Stimulated activated CD4-positive, alpha-beta T cell treated with anti-CD3 and anti-CD28 coated beads, Interleukin-2, amount 100 ng/mL, for 24 hours (primary cell): ENCODE measurements at regions not wholly inside any gene's neighbourhood (a gene's known extent, or its start where the extent isn't known, plus 50 kb on each side); places are given as distances from the start of the nearest gene placed in this dataset.

Source experiments
- DNase-seq, 2 donors: peaks; one replicate each; pipeline ENCODE4 v3.0.0-alpha.2; 2020

DNA sequence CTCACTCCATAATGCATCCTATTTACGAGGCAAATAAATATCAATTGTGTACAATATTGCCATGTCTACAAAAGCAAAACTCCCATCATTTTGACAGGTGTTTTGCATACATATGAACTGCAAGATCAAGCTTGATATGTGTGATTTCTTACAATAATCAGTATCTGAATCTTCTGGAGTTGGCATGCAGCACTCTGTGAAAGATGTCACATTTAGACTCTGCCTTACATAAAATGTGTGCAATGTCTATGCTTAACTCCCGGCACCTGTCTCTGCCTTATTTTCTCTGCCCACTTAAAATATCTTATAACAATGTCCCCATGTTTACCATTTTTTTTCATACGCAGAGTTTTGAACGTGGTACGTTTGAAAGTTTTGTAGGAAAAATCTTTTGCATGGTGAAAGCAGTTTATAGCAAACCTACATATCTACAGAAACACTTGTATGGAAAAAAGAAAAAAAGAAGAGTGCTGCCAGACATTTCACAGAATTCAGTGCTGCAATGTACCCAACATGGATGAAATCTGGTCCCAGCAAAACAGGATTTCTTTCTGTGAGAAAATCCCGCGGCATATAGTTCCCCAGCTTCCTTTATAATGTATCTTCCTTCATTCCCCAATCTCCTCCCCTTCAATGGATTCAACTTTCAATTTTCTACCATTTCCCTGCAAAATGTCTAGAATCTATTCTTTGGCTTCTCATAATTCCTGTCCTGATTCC is 114.1 kb upstream of the NRP1 start:
- no peak for DNase-seq

DNA sequence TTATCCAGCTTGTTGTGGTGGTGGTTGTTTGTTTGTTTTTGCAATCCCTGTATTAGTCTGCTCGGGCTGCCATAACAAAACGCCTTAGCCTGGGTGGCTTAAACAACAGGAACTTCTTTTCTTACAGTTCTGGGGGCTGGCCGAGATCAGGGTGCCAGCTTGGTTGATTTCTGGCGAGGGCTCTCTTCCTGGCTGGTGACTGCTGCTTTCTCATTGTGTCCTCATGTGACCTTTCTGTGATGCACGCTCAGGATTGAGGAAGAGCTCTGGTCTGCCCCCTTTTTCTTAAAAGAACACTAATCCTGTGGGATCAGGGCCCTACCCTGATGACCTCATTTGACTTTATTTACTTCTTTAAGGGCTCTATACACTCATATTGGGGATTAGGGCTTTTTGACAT is 107.1 kb upstream of the NRP1 start:
- DNase-seq: no peak

DNA sequence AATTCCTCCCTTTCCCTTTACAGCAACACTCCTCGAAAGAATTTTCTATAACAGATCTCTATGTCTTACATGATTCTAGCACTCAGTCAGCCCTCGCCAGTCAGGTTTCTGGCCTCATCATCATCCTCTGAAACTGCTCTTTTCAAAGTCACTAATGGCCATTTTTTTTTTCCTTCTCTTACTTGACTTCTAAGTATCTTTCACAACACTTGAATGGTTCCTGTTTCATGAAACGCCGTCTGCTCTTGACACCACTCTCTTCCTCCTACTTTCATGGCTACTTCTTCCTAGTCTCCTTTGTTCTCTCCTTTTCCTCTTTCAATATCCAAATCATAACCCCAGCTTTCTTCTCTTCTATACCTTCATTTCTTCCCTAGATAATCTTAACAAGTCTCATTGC is 100.5 kb upstream of the NRP1 start:
- DNase-seq: no peak

DNA sequence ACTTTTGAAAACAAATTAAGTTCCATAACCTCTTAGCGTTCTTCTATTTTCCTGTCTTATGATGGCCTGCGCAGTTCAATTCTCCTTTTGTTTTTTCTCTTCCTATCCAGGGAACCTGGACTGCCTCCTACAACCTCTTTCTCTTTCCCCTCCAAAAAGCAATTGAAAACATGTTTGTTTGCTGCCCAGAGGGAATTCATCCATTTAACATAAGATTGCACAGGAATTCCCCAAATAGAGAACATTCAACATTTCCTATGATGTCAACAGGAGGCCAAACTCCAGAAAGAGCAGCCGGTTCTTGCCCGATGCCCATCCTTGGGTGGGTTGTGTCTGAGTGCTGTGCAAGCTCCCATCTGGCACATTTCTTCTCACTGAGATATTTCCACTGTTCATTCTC is 94.2 kb upstream of the NRP1 start:
- no peak for DNase-seq

DNA sequence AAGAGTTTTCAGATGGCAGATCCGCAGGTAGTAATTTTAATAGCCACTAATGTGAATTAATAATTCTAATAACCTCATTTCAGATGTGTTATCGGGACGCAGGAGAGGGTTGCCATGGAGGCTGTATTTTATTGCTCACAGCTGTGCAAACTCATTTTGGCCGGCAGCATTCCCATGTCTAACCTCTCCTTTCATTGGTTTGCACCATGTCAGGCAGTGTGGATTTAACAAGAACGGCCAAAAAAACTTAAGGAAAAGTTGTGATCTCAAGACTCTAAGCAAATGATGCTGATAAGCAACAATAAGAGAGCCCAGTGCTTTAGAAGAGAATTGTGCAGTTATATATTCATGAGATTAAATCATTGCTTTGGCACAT is 88.7 kb upstream of the NRP1 start:
- DNase-seq: no peak

DNA sequence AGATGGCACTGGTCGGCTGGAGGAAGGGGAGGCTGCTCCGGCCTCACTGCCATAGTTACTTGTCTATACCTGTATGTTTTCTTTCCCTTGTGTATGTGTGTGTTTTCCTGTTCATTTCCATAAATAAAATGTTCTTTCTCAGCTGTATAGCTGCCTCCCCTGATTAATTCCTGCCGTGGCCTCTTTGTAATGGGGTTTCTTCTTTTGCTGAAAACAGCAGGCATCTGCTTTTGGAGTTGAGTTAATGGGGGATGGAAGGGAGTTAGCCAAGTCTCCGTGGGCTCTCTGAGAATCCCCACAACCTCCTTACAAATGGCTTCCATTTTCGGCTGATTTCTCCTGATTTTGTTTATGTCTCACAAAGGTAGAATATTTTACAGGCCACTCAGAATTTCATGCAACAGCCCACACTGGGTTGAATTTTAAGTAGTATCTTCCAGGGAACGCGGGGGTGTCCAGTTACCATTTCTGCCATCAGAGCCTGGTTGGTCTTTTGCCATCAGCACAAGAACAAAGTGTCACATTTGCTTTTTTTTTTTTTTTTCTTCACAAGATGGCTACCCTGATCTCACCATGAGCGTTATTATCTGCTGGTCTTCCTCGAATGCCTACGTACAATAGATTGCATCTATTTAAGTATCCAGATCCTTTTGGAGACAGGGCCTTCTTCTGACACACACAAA is 88.1 kb upstream of the NRP1 start:
- no peak for DNase-seq

DNA sequence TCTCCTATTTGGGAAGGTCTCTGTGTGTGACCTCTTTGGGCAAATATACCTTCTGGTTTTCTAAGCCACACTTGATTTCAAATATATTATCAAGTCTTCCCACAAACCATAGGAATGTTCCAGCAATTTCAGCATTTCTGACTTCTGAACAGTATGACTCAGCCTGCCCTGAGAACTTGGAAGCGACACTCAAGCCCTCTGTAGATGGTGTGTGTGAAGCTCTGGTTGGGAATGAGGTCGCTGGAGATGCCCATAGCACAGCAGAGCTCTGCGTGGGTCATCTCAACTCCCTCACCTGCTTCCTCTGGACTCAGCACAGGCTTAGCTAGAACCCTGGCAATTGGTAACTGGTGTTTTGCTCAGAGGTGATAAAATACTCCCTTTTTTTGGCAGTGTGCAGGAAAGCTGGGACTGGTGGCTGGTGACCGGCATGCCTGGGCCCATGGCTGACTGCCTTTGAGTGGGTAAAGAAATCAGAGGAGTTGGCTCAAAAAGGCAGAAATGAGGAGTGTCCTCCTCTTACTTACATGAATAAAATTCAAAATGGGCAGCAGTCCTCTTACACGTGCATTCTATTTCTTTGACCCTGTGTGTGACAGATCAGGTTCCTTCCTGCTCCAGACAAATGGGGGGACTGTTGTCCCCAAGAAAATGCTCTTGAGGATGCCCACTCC is 87.5 kb upstream of the NRP1 start:
- no peak for DNase-seq

DNA sequence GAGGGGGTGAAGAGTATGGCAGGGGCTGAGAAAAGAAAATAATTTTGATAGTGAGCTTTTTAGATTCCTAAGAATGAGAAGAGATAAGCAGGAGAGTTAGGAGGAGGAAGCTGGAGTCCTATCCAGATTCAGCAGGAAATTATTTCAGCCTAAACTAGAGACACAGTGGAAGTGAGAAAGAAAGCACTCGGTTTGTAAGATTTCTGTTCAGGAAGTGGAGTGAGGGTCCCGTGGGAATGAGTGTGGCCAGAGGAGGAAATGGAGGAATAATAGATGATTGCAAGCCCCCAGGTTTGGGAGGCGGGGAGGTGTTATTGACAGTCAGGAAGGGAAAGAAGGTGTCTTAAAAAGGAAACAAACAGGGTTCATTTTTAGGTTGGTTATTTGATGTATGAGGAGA is 84.8 kb upstream of the NRP1 start:
- DNase-seq: no peak

DNA sequence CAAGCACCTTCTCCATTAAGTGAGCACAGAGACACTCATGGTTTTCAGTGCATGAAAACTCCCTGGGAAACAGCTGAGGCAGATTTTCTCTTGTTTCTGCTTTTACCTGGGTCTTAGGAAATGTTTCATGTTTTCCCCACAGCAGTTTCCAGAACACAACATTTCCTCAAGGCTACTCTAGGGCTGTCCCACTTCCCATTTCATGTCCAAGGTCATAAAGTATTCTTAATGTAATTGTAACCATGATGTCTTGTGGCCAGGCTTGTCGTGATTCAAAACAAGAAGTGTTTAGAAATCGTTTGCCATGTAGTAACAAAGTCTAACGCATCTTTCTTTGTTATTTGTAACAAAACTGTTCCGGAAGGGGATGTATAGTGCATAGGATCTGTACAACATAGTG is 83.8 kb upstream of the NRP1 start:
- no peak for DNase-seq

DNA sequence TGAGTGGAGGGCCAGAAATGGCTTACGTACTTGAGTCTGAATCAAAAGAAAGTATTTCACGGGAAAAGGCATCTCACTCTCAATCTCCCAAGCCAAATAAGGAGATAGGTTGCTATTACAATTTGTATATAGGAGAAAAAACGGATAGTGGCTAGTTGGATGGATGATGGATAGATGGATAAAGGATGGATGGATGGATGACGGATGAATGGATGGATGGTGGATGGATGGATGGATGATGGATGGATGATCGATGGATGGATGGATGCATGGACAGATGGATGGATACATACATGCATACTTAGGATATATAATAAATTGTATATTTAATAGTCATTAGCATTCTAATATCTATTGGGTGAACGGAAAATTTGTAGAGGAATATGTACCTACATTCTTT is 82.2 kb upstream of the NRP1 start:
- DNase-seq: no peak

DNA sequence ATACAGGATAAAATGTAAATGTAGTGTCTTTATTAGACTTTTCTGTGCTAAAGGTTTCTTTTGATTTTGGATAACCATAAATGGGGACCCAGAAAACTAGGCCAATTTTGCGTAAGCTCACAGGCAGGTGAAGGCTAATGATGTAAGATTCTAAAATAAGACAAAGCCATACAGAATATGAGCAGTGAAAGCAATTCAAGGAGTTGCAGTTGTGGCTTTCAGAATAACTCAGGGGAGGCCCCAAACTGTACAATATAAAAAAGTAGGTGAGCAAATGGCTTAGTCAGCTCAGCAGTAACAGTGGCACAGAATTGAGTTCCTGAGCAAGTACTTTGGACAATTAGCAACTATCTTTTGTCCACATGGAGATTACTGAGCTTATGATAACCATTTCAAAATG is 81.7 kb upstream of the NRP1 start:
- DNase-seq: no peak

DNA sequence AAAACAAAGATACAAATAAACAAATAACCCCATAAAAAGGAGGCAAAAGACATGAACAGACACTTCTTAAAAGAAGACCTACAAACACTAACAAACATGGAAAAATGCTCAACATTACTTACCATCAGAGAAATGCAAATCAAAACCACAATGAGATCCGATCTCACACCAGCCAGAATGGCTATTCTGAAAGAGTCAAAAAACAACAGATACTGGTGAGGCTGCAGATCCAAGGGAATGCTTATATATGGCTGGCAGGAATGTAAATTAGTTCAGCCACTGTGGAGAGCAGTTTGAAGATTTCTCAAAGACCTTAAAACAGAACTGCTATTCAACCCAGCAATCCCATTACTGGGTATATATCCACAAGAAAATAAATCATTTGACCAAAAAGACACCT is 80.4 kb upstream of the NRP1 start:
- DNase-seq: no peak

DNA sequence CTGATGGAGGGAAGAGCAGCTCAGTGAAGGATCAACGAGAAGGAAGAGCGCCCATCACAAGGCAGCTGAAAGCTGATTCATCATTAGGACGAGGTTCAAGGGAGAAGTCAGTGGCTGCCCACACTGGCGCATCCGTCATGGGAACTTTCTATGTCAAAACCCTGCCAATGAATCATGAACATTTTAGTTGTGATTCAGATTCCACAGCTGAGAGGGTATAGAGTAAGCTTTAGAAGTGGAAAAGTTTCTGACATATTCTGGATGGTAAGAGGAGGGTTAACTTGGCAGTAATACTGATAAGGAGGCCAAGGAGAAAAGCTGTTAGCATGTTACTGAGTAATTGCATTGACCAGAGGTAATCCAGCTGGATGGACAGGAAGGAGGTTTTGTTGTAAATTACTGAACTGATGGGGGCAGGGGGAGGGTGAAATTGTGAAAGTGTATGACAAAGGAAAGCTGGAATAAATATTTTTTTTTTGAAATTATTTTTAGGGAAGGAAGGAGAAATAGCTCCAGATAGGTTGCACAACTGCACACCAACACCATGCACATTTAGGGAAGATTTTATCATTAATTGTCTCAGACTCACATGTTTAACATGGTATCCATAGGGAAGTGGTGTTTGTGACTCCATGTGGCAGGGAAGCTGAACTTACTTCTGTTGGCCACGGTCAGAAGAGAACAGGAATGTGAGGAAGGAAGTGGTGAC is 78.3 kb upstream of the NRP1 start:
- peak in 1 of 2 donors; percentile 13 for DNase-seq

DNA sequence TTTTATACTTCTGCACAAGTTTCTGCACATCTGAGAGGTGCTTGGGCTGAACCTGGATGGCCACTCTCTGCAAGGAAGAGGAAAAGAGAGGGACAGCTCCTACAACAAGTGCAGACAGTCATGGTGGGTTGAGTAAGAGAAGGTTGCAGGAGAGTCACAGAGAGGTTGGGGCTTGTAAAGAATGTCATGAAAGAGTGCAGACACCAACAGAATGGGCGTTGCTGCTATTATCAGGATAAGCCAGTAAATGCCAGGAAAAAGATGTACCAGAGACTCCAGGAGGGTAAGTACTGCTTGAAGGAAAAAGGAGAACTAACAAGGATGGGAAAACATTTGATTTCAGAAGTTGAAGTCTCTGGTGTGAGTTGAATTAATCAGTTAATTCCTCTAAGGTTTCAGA is 77.8 kb upstream of the NRP1 start:
- no peak for DNase-seq

DNA sequence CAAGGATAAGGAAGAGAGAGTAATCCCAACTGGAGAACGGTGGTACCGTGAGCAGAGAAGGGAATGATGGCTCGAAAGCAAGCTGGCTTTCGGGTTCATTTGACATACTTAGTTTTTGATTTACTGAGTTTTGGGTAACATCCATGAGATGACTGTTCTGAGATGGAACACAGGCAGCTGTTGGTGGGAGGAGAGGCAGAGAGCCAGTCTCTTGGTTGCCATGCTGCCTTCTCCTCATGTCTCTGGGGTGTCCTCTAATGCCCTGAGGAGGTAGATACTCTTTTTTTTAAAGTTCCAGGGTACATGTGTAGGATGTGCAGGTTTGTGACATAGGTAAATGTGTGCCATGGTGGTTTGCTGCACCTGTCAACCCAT is 76.4 kb upstream of the NRP1 start:
- no peak for DNase-seq

DNA sequence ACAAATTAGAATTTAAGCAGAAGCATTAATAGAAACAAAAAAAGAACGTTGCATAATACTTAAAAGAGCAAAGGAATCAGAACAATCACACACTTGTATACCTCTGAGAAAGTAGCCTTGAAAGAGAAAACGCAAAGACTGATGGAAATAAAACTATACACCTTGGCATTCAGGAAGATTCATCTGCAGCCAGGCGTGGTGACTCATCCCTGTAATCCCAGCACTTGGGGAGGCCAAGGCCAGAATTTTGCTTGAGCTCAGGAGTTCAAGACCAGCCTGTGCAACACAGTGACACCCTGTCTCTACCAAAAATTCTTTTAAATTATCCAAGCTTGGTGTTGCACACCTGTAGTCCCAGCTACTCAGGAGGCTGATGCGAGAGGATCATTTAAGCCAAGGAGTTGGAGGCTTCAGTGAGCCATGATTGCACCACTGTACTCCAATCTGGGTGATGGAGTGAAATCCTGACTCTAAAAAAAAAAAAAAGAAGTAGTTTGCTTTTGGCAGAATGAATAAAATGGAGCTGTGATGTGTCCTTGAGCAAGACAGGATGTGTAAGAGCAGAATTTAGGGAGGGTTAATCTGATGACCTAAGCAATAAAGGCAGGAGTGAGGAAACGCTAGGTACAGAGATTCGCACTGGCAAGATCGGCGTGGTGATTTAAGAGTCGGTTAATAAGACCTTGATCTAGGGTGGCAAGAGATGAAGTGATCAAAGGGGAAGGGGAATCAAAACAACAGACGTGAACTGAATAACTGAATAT is 75.8 kb upstream of the NRP1 start:
- DNase-seq: no peak

DNA sequence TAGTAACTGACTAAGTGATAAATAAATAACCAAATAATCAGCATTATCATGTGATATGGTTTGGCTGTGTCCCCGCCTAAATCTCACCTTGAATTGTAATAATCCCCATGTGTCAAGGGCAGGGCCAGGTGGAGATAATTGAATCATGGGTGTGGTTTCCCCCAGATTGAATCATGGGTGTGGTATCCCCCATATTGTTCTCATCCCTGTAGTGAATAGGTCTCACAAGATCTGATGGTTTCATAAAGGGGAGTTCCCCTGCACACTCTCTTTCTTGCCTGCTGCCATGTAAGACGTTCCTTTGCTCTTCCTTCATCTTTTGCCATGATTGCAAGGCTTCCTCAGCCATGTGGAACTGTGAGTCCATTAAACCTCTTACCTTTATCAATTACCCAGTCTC is 72.1 kb upstream of the NRP1 start:
- DNase-seq: no peak

DNA sequence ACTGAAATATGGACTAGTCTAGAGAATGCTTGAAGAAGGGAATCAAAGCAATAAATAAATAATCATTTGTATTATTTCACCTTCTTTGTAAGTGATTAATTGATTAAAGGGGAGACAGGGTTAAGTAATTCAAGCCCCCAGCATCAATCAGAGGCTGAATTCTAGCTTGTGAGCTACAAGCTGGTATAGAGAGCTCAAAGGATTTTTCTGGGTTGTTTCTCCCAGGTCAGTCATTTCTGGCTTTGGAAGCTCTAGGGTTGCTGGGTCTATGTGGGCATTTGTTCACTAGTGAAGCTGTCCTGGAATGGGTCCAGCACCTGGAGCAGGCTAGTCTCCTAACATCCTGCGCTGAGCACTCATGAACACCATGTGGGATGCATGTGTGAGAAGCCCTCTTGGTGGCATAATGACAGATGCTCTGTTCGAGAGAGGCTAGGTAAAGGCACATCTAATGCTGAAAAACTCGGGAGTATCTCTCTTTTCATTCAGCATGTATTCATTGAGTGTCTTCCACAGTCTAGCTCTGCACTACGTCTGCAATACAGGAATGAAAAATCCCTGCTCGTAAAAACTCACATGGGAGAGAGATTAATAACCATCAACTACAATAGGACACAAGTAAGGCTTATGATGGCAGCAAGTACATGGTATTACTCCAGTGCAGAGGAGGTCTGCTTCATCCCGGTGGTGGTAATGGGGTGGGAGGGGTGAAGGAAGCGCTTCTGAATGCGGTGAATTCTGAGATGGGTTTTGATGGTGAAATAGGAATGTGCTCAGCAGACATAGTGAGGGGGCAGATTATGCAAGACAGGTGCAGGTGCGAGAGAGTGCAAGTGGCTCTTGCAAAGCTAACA is 68.0 kb upstream of the NRP1 start:
- no peak for DNase-seq

DNA sequence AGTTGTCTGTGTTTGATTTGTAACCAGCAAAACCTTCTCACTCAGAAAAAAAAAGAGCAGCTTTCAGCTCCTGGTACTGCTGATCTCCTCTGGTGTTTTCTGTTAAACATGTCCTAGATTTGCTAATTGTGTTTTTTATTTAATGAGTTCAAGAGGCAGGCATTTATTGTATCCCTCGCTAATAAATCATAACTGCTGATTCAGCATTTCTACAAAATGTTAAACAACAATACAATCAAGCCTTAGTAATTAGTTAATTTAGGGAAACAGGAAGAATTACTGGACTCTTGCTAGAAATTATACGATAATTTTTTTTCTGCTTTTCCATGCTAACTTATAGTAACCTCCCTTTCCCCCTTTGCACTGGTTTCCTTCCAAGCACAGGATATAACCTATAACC is 66.8 kb upstream of the NRP1 start:
- no peak for DNase-seq

DNA sequence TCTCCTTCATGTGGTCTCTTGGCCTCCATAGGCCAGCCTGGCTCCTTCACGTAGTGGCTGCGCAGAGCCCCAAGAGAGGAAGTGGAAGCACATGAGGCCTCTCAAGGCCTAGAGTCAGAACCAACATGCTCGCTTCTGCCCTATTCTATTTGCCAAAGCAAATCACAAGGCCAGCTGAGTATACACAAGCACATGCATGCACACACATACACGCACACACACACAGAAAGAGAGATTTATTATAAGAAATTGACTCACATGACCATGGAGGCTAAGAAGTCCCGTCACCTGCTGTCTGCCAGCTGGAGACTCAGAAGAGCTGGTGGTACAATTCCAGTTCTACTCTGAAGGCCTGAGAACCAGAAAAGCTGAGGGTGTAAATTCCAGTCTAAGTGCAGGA is 64.3 kb upstream of the NRP1 start:
- DNase-seq: no peak

DNA sequence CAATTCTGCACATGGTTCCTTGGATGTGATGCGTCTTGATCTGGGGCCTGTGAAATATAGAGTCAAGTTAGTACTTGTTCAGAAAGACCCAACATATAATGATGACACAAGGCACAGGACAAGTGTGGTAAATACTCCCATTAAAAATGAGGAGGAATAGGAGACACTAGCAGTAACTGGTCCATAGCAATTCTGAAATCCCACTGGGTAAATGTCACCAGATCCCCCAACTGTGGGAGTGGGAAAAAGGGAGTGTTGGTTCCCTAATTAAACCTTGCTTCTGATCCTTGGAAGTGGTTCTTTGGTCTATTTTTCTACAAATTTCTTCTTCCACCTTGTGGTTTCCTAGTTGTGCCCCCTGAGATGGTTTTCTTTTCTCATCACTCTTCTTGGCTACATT is 62.5 kb upstream of the NRP1 start:
- no peak for DNase-seq

DNA sequence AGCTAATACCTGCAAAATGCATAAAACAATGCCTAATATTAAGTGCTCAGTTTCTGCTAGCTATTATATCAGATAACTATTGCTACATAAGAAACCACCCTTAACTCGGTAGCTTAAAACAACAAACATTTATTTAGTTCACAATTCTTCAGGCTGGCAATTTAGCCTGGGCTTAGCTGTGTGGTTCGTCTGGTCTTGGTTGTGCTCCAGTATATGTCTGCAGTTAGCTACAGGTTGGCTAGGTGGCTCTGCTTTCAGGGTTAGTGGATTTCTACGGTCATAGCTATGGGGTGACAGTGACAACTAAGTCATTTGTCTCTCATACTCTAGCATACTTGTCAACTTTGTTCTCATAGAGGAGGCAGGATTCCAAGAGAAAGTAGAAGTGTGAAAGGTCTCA is 61.8 kb upstream of the NRP1 start:
- no peak for DNase-seq
